ENCODE measurements at regions not wholly inside any gene's neighbourhood (a gene's known extent, or its start where the extent isn't known, plus 50 kb on each side); places are given as distances from the start of the nearest gene placed in this dataset.

DNA sequence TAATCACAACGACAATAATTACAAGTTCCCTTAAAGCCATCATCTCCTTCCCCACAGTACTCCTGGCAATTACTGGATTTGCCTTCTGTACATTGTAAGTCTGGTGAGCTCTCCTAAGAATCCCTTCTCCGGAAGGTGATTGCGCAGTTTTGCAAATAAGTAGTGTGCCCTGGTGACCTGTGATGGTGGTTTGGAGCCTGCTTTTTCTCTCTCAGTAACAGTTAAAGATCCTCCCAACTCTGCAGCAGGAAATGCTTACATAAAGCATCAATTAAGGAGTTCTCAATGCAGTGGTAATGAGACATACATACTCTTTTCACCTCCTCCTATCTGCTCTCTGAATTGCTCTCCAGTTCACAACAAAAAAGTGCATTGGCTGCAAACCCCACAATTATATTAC is 159.7 kb downstream of the SH2D1A start:
- peaks cover 29% of the 10 kb centered on the region for H3K4me1 ChIP-seq (ENCODE audit: insufficient read depth, low read length)
- H4K20me1 ChIP-seq (ENCODE audit: low read length) = no peaks in the 10 kb centered on the region
- TF ChIP-seq, protein P1, sequence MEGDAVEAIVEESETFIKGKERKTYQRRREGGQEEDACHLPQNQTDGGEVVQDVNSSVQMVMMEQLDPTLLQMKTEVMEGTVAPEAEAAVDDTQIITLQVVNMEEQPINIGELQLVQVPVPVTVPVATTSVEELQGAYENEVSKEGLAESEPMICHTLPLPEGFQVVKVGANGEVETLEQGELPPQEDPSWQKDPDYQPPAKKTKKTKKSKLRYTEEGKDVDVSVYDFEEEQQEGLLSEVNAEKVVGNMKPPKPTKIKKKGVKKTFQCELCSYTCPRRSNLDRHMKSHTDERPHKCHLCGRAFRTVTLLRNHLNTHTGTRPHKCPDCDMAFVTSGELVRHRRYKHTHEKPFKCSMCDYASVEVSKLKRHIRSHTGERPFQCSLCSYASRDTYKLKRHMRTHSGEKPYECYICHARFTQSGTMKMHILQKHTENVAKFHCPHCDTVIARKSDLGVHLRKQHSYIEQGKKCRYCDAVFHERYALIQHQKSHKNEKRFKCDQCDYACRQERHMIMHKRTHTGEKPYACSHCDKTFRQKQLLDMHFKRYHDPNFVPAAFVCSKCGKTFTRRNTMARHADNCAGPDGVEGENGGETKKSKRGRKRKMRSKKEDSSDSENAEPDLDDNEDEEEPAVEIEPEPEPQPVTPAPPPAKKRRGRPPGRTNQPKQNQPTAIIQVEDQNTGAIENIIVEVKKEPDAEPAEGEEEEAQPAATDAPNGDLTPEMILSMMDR (conservative IDR thresholded peaks at IDR 0.05; ENCODE audit: low read depth, low read length) = no peak
- TF ChIP-seq EZH2 (IDR thresholded peaks at IDR 0.05; ENCODE audit: low read length, unreplicated experiment) = no peak
- TF ChIP-seq EZH2phosphoT487 (IDR thresholded peaks at IDR 0.05; ENCODE audit: borderline replicate concordance, low read length) = no peak
- no peak overlapping the region for H3K4me2 ChIP-seq (ENCODE audit: low read length)
- H2AFZ ChIP-seq (ENCODE audit: low read length) = no peak overlapping the region
- no peak overlapping the region for H3K4me3 ChIP-seq (ENCODE audit: low read length)
- no peaks in the 10 kb centered on the region for H3K9me2 ChIP-seq (replicated peaks; ENCODE audit: low read length)
- POLR2A ChIA-PET (ENCODE audit: unreplicated experiment) = no interaction called here
- no peaks in the 10 kb centered on the region for H3K79me2 ChIP-seq (ENCODE audit: low read length)
- no peaks in the 10 kb centered on the region for H3K27me3 ChIP-seq (ENCODE audit: low read length)
- no peak for DNase-seq
- no peaks in the 10 kb centered on the region for H3F3A ChIP-seq (ENCODE audit: low read length, unreplicated experiment)
- no peak overlapping the region for H3K9ac ChIP-seq (ENCODE audit: low read length)
- intact Hi-C loops (cut with micrococcal nuclease) = no loop called here
- H3K27ac ChIP-seq (ENCODE audit: low read length) = no peak overlapping the region
- CTCF ChIA-PET = no interaction called here
- BruUV-seq (replicated peaks) = no TSS peak
- no peak for ATAC-seq
- no peaks in the 10 kb centered on the region for H3K36me3 ChIP-seq (ENCODE audit: low read depth, low read length)
- no peaks in the 10 kb centered on the region for H3K9me3 ChIP-seq (ENCODE audit: low read length)

DNA sequence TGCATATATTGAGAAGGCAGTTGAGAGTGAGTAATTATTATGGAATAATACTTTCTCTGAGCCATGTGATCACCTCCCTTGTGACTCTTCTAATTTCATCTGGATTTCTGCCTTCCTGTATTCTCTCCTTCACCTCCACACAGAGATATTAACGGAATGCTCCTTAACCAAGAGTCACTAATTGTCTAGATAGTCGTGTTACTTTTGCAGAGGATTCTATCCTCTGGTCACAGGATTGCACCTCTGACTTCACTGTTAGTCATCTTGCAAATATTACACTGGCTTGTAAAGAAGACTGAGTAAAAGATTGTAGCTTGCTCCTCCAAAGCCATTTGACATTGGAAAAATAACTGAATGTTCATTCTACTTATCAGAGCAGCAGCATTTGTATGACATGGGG is 160.9 kb downstream of the SH2D1A start:
- H2AFZ ChIP-seq (ENCODE audit: low read length) = no peak overlapping the region
- intact Hi-C loops (cut with micrococcal nuclease) = no loop called here
- H3K36me3 ChIP-seq (ENCODE audit: low read depth, low read length) = no peaks in the 10 kb centered on the region
- no peaks in the 10 kb centered on the region for H3K9me2 ChIP-seq (replicated peaks; ENCODE audit: low read length)
- H3K9ac ChIP-seq (ENCODE audit: low read length) = no peak overlapping the region
- no TSS peak for BruUV-seq (replicated peaks)
- CTCF ChIA-PET = no interaction called here
- DNase-seq (peak; percentile 79), ATAC-seq (peak; percentile 93)
- H3K27ac ChIP-seq (ENCODE audit: low read length) = peak overlapping the region; percentile 46
- no peaks in the 10 kb centered on the region for H3K9me3 ChIP-seq (ENCODE audit: low read length)
- peaks cover 29% of the 10 kb centered on the region for H3K4me1 ChIP-seq (ENCODE audit: insufficient read depth, low read length)
- no peaks in the 10 kb centered on the region for H4K20me1 ChIP-seq (ENCODE audit: low read length)
- peak overlapping the region; percentile 58 for H3K4me2 ChIP-seq (ENCODE audit: low read length)
- H3F3A ChIP-seq (ENCODE audit: low read length, unreplicated experiment) = no peaks in the 10 kb centered on the region
- H3K79me2 ChIP-seq (ENCODE audit: low read length) = no peaks in the 10 kb centered on the region
- no peak overlapping the region for H3K4me3 ChIP-seq (ENCODE audit: low read length)
- TF ChIP-seq EZH2phosphoT487 (IDR thresholded peaks at IDR 0.05; ENCODE audit: borderline replicate concordance, low read length) = no peak
- TF ChIP-seq EZH2 (IDR thresholded peaks at IDR 0.05; ENCODE audit: low read length, unreplicated experiment) = no peak
- TF ChIP-seq, protein P1 (conservative IDR thresholded peaks at IDR 0.05; ENCODE audit: low read depth, low read length) = no peak
- no peaks in the 10 kb centered on the region for H3K27me3 ChIP-seq (ENCODE audit: low read length)
- POLR2A ChIA-PET (ENCODE audit: unreplicated experiment) = no interaction called here

DNA sequence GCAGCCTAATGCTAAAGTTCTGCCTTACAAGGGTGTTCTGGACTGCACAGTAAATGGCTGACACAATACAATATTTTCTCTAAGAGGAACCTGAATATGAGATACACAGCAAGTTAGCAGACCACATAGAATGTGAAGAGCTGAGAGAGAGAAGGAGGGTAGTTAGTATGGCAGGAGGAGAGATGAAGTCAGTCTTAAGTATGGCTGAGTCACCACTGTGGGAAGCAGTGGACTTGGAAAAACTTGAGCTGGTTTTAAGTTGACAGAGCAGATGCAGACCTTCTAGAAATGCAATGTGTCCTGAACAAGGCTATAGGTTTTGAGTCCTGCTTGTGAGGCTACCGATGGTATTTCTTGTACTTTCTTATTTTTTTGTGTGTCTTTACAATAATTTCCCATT is 172.5 kb downstream of the SH2D1A start:
- DNase-seq = peak; percentile 52

More for the DNA sequence above, 172.5 kb downstream of the SH2D1A start:
- no peak overlapping the region for H3K9ac ChIP-seq (ENCODE audit: low read length)
- peaks cover 4% of the 10 kb centered on the region; the same call in 1 of the 2 replicates for H3K4me1 ChIP-seq (ENCODE audit: insufficient read depth, low read length)
- peak; percentile 78 for ATAC-seq
- no peaks in the 10 kb centered on the region for H3K79me2 ChIP-seq (ENCODE audit: low read length)
- no peak overlapping the region for H3K4me3 ChIP-seq (ENCODE audit: low read length)
- ChIA-PET POLR2A (ENCODE audit: unreplicated experiment) (no interaction called here), CTCF (interaction anchor here (0.6 kb wide), 1 partner anchor 131 kb away, joined by 3 read pairs; no protein-coding TSS in a partner anchor)
- no peak overlapping the region for H2AFZ ChIP-seq (ENCODE audit: low read length)
- no peaks in the 10 kb centered on the region for H3K9me2 ChIP-seq (replicated peaks; ENCODE audit: low read length)
- H3K27ac ChIP-seq (ENCODE audit: low read length) = peak overlapping the region; percentile 25; the same call in 1 of the 2 replicates
- H3K4me2 ChIP-seq (ENCODE audit: low read length) = 0 out of 2 replicates have a peak overlapping the region, but pooled peaks have one; percentile 16
- H3K9me3 ChIP-seq (ENCODE audit: low read length) = no peaks in the 10 kb centered on the region
- no peaks in the 10 kb centered on the region for H3K27me3 ChIP-seq (ENCODE audit: low read length)
- TF ChIP-seq, protein P1 (conservative IDR thresholded peaks at IDR 0.05; ENCODE audit: low read depth, low read length) = no peak
- no peak for TF ChIP-seq EZH2phosphoT487 (IDR thresholded peaks at IDR 0.05; ENCODE audit: borderline replicate concordance, low read length)
- TF ChIP-seq EZH2 (IDR thresholded peaks at IDR 0.05; ENCODE audit: low read length, unreplicated experiment) = no peak
- no peaks in the 10 kb centered on the region for H4K20me1 ChIP-seq (ENCODE audit: low read length)
- H3K36me3 ChIP-seq (ENCODE audit: low read depth, low read length) = no peaks in the 10 kb centered on the region
- intact Hi-C loops (cut with micrococcal nuclease) = no loop called here
- H3F3A ChIP-seq (ENCODE audit: low read length, unreplicated experiment) = no peaks in the 10 kb centered on the region
- BruUV-seq (replicated peaks) = no TSS peak

All from PC-3 (cell line).